GM23248 (cell line): ENCODE measurements at regions not wholly inside any gene's neighbourhood (a gene's known extent, or its start where the extent isn't known, plus 50 kb on each side); places are given as distances from the start of the nearest gene placed in this dataset.

ENCODE experiments used
- DNase-seq: peaks from one replicate; pipeline ENCODE4 v3.0.0-alpha.2; 2015
- H2AFZ ChIP-seq: fragments of 200-600 bp; sonication (generic); 2 replicates; pipeline ENCODE4 v1.6.1; 2016; ENCODE audit warnings: antibody characterized with exemption
- H3F3A ChIP-seq: fragments of 200-600 bp; sonication (generic); 2 replicates; pipeline ENCODE4 v1.6.1; 2016; ENCODE audit warnings: mild to moderate bottlenecking, antibody characterized with exemption, mixed run types; ENCODE audit not compliant: insufficient read depth
- H3K27ac ChIP-seq: fragments of 200-600 bp; sonication (generic); 2 replicates; pipeline ENCODE4 v1.5.1; 2016; ENCODE audit warnings: mild to moderate bottlenecking
- H3K27me3 ChIP-seq: fragments of 200-600 bp; sonication (generic); replicated peaks from 2 replicates; pipeline ENCODE4 v1.6.1; 2016; ENCODE audit warnings: mild to moderate bottlenecking; ENCODE audit not compliant: insufficient read depth
- H3K36me3 ChIP-seq: fragments of 200-600 bp; sonication (generic); 2 replicates; pipeline ENCODE4 v1.6.1; 2016; ENCODE audit warnings: low read depth, mild to moderate bottlenecking
- H3K4me1 ChIP-seq: fragments of 200-600 bp; sonication (generic); 2 replicates; pipeline ENCODE4 v1.6.1; 2016; ENCODE audit warnings: mild to moderate bottlenecking; ENCODE audit not compliant: insufficient read depth
- H3K4me2 ChIP-seq: fragments of 200-600 bp; sonication (generic); one replicate; pipeline ENCODE4 v1.6.1; 2016; ENCODE audit warnings: mild to moderate bottlenecking; ENCODE audit not compliant: unreplicated experiment
- H3K4me3 ChIP-seq: fragments of 200-600 bp; sonication (generic); 2 replicates; pipeline ENCODE4 v1.5.1; 2016; ENCODE audit warnings: mild to moderate bottlenecking
- H3K79me2 ChIP-seq: fragments of 200-600 bp; sonication (generic); 2 replicates; pipeline ENCODE4 v1.6.1; 2016; ENCODE audit warnings: mild to moderate bottlenecking; ENCODE audit not compliant: insufficient read depth
- H3K9ac ChIP-seq: fragments of 200-600 bp; sonication (generic); 2 replicates; pipeline ENCODE4 v1.6.1; 2016; ENCODE audit warnings: mild to moderate bottlenecking
- H3K9me2 ChIP-seq: fragments of 200-600 bp; sonication (generic); 2 replicates; pipeline ENCODE4 v1.6.1; 2016; ENCODE audit warnings: mixed run types, mild to moderate bottlenecking, moderate library complexity; ENCODE audit not compliant: insufficient read depth
- H3K9me3 ChIP-seq: fragments of 200-600 bp; sonication (generic); one replicate; pipeline ENCODE4 v1.6.1; 2017; ENCODE audit warnings: low read depth
- H4K20me1 ChIP-seq: fragments of 200-600 bp; sonication (generic); 2 replicates; pipeline ENCODE4 v1.6.0; 2016; ENCODE audit not compliant: insufficient read depth
- EZH2 ChIP-seq: fragments of 200-600 bp; sonication (generic); IDR thresholded peaks from 2 replicates; pipeline ENCODE4 v1.6.1; 2018; ENCODE audit warnings: antibody characterized with exemption, mild to moderate bottlenecking; ENCODE audit not compliant: insufficient read depth, poor library complexity, severe bottlenecking
- EZH2phosphoT487 ChIP-seq: fragments of 200-600 bp; sonication (generic); IDR thresholded peaks from 2 replicates; pipeline ENCODE4 v1.6.1; 2018; ENCODE audit warnings: antibody characterized with exemption, moderate library complexity, mild to moderate bottlenecking, low read depth; ENCODE audit not compliant: insufficient read depth
- WGBS, 2 experiments: methylation state at CpG; one replicate each; pipeline ENCODE4 v1.1.6; 2015 to 2017; ENCODE audit warnings: low lambda C conversion rate in 2 of 2, low coverage in 1 of 2; ENCODE audit errors: missing lambda C conversion rate in 2 of 2; 5-methylcytosine and 5-hydroxymethylcytosine counted together
- in situ Hi-C: fragments of 300-500 bp; cut with MboI; formaldehyde crosslinking; loops from 2 replicates; pipeline ENCODE4 v1.15.0; 2020

DNA sequence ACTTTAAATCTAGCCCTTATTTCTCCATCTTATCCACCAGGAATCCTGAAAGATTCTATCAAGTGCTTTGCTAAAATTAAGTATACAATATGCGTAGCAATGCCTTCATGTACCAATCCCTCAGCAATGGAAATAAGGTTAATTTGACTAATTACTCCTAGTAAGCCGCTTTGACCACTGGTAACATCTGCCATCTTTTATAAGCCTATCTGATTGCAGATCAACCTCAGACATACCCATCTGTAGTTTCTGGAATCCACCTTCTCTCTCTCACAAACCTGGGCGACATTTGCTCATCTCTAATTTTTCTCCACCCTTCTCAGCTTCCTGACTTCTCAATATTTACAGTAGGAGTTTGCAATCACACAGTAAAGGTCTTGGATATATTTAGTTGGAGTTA lies 138.8 kb upstream of the CRHR1 start:
- no peaks in the 10 kb centered on the region for H3K9me3 ChIP-seq
- 92 to 96% methylated on average over 3 of the region's 3 CpGs for WGBS, 2 experiments
- no peak overlapping the region for H3K9ac ChIP-seq
- H3K27ac ChIP-seq, result no peak overlapping the region
- H3K4me2 ChIP-seq, result no peak overlapping the region
- DNase-seq, result no peak
- in situ Hi-C loops, result no loop called here
- H3F3A ChIP-seq, result no peaks in the 10 kb centered on the region
- no peaks in the 10 kb centered on the region for H3K36me3 ChIP-seq
- H2AFZ ChIP-seq, result no peak overlapping the region
- no peaks in the 10 kb centered on the region for H3K27me3 ChIP-seq
- H4K20me1 ChIP-seq, result no peaks in the 10 kb centered on the region
- TF ChIP-seq EZH2 (no peak), EZH2phosphoT487 (no peak)
- H3K4me1 ChIP-seq, result no peaks in the 10 kb centered on the region
- no peak overlapping the region for H3K4me3 ChIP-seq
- H3K79me2 ChIP-seq, result no peaks in the 10 kb centered on the region
- no peaks in the 10 kb centered on the region for H3K9me2 ChIP-seq

DNA sequence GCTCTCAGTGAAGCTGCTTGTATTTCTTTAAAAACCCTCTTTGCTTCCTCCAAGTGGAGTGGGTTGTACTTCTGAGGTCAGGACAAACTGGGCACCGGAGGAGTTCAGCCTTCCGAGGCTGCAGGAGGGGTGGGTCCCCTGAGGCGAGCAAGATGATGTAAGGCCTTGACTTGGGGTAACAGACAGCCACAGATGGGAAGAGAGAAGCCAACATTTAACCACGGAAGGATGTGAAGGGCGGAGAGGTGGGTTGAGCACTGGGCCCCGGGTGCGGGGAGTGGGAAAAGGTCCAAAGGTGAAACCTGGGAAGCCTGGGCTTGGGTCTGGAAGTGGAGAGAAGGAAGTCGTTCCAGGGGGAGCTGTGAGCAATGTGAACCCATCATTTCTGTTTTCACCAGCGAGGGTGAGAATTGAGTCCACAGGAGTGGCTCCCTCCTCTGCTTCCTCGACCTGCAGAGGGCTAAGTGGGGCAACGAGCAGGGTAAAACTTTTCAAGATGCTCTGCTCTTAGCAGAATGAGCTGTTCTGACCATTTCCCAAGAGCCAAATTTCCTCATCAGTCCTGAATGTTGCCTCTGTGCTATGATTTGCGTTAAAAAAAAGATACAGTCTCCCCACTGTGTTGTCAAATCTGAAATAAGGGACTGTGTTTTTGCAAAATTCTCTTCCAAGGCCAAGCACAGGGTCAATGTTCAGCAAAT lies 137.7 kb upstream of the CRHR1 start:
- whole genome bisulfite sequencing, 2 experiments, result 27 to 30% methylated on average over 12 of the region's 12 CpGs
- in situ Hi-C loops, result no loop called here

GRCh38 chr17:45648642-45649041 lies 135.5 kb upstream of the CRHR1 start:
- H3F3A ChIP-seq, result no peaks in the 10 kb centered on the region
- no peak overlapping the region for H3K4me2 ChIP-seq
- no peak for DNase-seq
- H3K27ac ChIP-seq, result no peak overlapping the region
- TF ChIP-seq EZH2phosphoT487, result no peak
- TF ChIP-seq EZH2, result no peak
- WGBS, 2 experiments, result 53 to 68% methylated on average over 5 to 6 of the region's 6 CpGs
- H3K79me2 ChIP-seq, result no peaks in the 10 kb centered on the region
- H3K36me3 ChIP-seq, result no peaks in the 10 kb centered on the region
- H3K4me1 ChIP-seq, result no peaks in the 10 kb centered on the region
- H3K9me3 ChIP-seq, result no peaks in the 10 kb centered on the region
- H3K9me2 ChIP-seq, result no peaks in the 10 kb centered on the region
- H4K20me1 ChIP-seq, result no peaks in the 10 kb centered on the region
- no peak overlapping the region for H3K4me3 ChIP-seq
- H2AFZ ChIP-seq, result no peak overlapping the region
- H3K27me3 ChIP-seq, result no peaks in the 10 kb centered on the region
- in situ Hi-C loops, result no loop called here
- no peak overlapping the region for H3K9ac ChIP-seq

More for the DNA sequence above, 137.7 kb upstream of the CRHR1 start:
- Histone ChIP-seq H3F3A (no peaks in the 10 kb centered on the region), H2AFZ (no peak overlapping the region), H3K79me2 (no peaks in the 10 kb centered on the region), H3K4me2 (no peak overlapping the region), H4K20me1 (no peaks in the 10 kb centered on the region), H3K9ac (no peak overlapping the region), H3K9me2 (no peaks in the 10 kb centered on the region), H3K27me3 (no peaks in the 10 kb centered on the region), H3K4me1 (no peaks in the 10 kb centered on the region), H3K9me3 (no peaks in the 10 kb centered on the region), H3K27ac (no peak overlapping the region), H3K4me3 (no peak overlapping the region), H3K36me3 (no peaks in the 10 kb centered on the region)
- no peak for TF ChIP-seq EZH2
- no peak for TF ChIP-seq EZH2phosphoT487
- DNase-seq, result no peak

DNA sequence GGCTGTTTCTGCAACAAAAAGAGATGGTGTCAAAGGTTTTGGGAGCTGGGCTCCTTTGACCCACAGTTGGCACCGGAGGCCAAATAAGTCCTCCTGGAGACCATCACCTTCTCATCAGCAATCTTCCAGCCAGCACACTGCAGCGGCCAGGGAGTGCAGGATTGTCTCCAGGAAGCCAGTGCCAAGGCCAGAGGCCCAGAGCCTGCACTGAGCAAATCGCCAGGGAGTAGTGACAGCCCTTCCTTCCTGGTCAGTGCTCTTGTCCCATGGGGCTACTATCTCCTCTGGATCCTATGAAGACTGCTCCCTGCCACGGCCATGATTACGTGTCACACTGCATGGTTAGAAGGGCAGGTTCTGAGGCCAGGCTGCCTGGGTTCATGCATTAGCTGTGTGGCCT lies 134.3 kb upstream of the CRHR1 start:
- no peak overlapping the region for H3K4me2 ChIP-seq
- H3K4me1 ChIP-seq, result no peaks in the 10 kb centered on the region
- DNase-seq, result no peak
- no peak overlapping the region for H3K9ac ChIP-seq
- 35 to 40% methylated on average over 5 of the region's 5 CpGs for WGBS, 2 experiments
- H3K27me3 ChIP-seq, result no peaks in the 10 kb centered on the region
- in situ Hi-C loops, result no loop called here
- H3F3A ChIP-seq, result no peaks in the 10 kb centered on the region
- H3K9me3 ChIP-seq, result no peaks in the 10 kb centered on the region
- no peak for TF ChIP-seq EZH2
- no peak for TF ChIP-seq EZH2phosphoT487
- H3K36me3 ChIP-seq, result no peaks in the 10 kb centered on the region
- no peak overlapping the region for H2AFZ ChIP-seq
- H4K20me1 ChIP-seq, result no peaks in the 10 kb centered on the region
- no peaks in the 10 kb centered on the region for H3K79me2 ChIP-seq
- no peak overlapping the region for H3K4me3 ChIP-seq
- no peak overlapping the region for H3K27ac ChIP-seq
- no peaks in the 10 kb centered on the region for H3K9me2 ChIP-seq
